GM11168 (cell line): ENCODE measurements at regions not wholly inside any gene's neighbourhood (a gene's known extent, or its start where the extent isn't known, plus 50 kb on each side); places are given as distances from the start of the nearest gene placed in this dataset.

Experiments used
- in situ Hi-C: fragments of 300-500 bp; cut with MboI; formaldehyde crosslinking; loops from one replicate; pipeline ENCODE4 v1.12.0; 2022; ENCODE audit warnings: low sequenced_read_pairs; ENCODE audit not compliant: unreplicated experiment

GRCh38 chr15:67011617-67012005 is 53.8 kb upstream of the SMAD3 start:
- in situ Hi-C loops, result no loop called here

- in situ Hi-C loops, result no loop called here
These were observed 51.7 kb upstream of the SMAD3 start for GRCh38 chr15:67013696-67014095.
